Large intestine (tissue), 3 donors: ENCODE measurements at regions not wholly inside any gene's neighbourhood (a gene's known extent, or its start where the extent isn't known, plus 50 kb on each side); places are given as distances from the start of the nearest gene placed in this dataset.

Experiments
- DNase-seq, 2 donors: peaks; one replicate each; pipeline versions ENCODE4 v3.0.0 to v3.0.0-alpha.2; 2013
- H3K27ac ChIP-seq: one replicate; pipeline ENCODE4 v1.5.1; 2013; ENCODE audit warnings: low read length
- H3K27me3 ChIP-seq: 2 replicates; pipeline ENCODE4 v1.6.1; 2013; ENCODE audit warnings: low read length; ENCODE audit not compliant: control insufficient read depth, insufficient read depth
- H3K36me3 ChIP-seq: 2 replicates; pipeline ENCODE4 v1.6.1; 2013; ENCODE audit warnings: low read length; ENCODE audit not compliant: control insufficient read depth, insufficient read depth
- H3K4me1 ChIP-seq: one replicate; pipeline ENCODE4 v1.6.1; 2013; ENCODE audit warnings: low read length; ENCODE audit not compliant: control insufficient read depth, insufficient read depth
- H3K4me3 ChIP-seq: one replicate; pipeline ENCODE4 v1.5.1; 2013; ENCODE audit warnings: low read length
- H3K9me3 ChIP-seq: one replicate; pipeline ENCODE4 v1.6.1; 2013; ENCODE audit warnings: mild to moderate bottlenecking, low read depth, low read length, moderate library complexity; ENCODE audit not compliant: control insufficient read depth
- WGBS: methylation state at CpG from one replicate; pipeline ENCODE4 v1.1.5; 2013; ENCODE audit warnings: low lambda C conversion rate; ENCODE audit not compliant: insufficient coverage; 5-methylcytosine and 5-hydroxymethylcytosine counted together

- Histone ChIP-seq H3K4me1 (no peaks in the 10 kb centered on the region), H3K27me3 (no peaks in the 10 kb centered on the region), H3K27ac (no peak overlapping the region), H3K4me3 (no peak overlapping the region), H3K9me3 (peaks cover 5% of the 10 kb centered on the region), H3K36me3 (no peaks in the 10 kb centered on the region)
- no peak for DNase-seq
- 100% methylated on average over 1 of the region's 1 CpG for WGBS
Measured at GRCh38 chr12:47328831-47329545, 249.2 kb upstream of the AMIGO2 start.

GRCh38 chr12:47326190-47326589 lies 246.4 kb upstream of the AMIGO2 start:
- Histone ChIP-seq H3K9me3 (no peaks in the 10 kb centered on the region), H3K4me1 (no peaks in the 10 kb centered on the region), H3K27me3 (no peaks in the 10 kb centered on the region), H3K4me3 (no peak overlapping the region), H3K36me3 (no peaks in the 10 kb centered on the region), H3K27ac (no peak overlapping the region)
- WGBS, result no CpG with 5 or more reads among the region's 5 CpGs
- DNase-seq, result no peak

GRCh38 chr12:47323802-47324201 lies 244.0 kb upstream of the AMIGO2 start:
- Histone ChIP-seq H3K4me3 (no peak overlapping the region), H3K36me3 (no peaks in the 10 kb centered on the region), H3K27ac (no peak overlapping the region), H3K9me3 (no peaks in the 10 kb centered on the region), H3K4me1 (no peaks in the 10 kb centered on the region), H3K27me3 (no peaks in the 10 kb centered on the region)
- 90% methylated on average over 1 of the region's 2 CpGs for WGBS
- DNase-seq, result no peak

- Histone ChIP-seq H3K27me3 (no peaks in the 10 kb centered on the region), H3K27ac (no peak overlapping the region), H3K9me3 (no peaks in the 10 kb centered on the region), H3K4me1 (no peaks in the 10 kb centered on the region), H3K36me3 (no peaks in the 10 kb centered on the region), H3K4me3 (no peak overlapping the region)
- no CpG with 5 or more reads among the region's 2 CpGs for WGBS
- DNase-seq, result no peak
Measured at GRCh38 chr12:47321436-47321835, 241.7 kb upstream of the AMIGO2 start.

GRCh38 chr12:47319746-47320145 lies 240.0 kb upstream of the AMIGO2 start:
- WGBS, result 100% methylated on average over 1 of the region's 1 CpG
- Histone ChIP-seq H3K27me3 (no peaks in the 10 kb centered on the region), H3K4me1 (no peaks in the 10 kb centered on the region), H3K9me3 (no peaks in the 10 kb centered on the region), H3K36me3 (no peaks in the 10 kb centered on the region), H3K4me3 (no peak overlapping the region), H3K27ac (no peak overlapping the region)
- DNase-seq, result no peak

GRCh38 chr12:47318963-47319362 lies 239.2 kb upstream of the AMIGO2 start:
- H3K27me3 ChIP-seq, result no peaks in the 10 kb centered on the region
- no peaks in the 10 kb centered on the region for H3K4me1 ChIP-seq
- H3K9me3 ChIP-seq, result no peaks in the 10 kb centered on the region
- DNase-seq, result no peak
- H3K4me3 ChIP-seq, result no peak overlapping the region
- no peaks in the 10 kb centered on the region for H3K36me3 ChIP-seq
- H3K27ac ChIP-seq, result no peak overlapping the region
- no CpG with 5 or more reads among the region's 4 CpGs for WGBS

GRCh38 chr12:47317175-47317915 lies 237.6 kb upstream of the AMIGO2 start:
- H3K4me3 ChIP-seq, result no peak overlapping the region

GRCh38 chr12:47316609-47317049 lies 236.9 kb upstream of the AMIGO2 start:
- Histone ChIP-seq H3K27me3 (no peaks in the 10 kb centered on the region), H3K4me1 (peaks cover 11% of the 10 kb centered on the region), H3K36me3 (no peaks in the 10 kb centered on the region), H3K9me3 (no peaks in the 10 kb centered on the region), H3K27ac (no peak overlapping the region), H3K4me3 (no peak overlapping the region)
- WGBS, result no CpG with 5 or more reads among the region's 2 CpGs
- DNase-seq, result no peak

More at GRCh38 chr12:47317175-47317915, 237.6 kb upstream of the AMIGO2 start:
- Histone ChIP-seq H3K9me3 (no peaks in the 10 kb centered on the region), H3K4me1 (peaks cover 10% of the 10 kb centered on the region), H3K27ac (no peak overlapping the region), H3K36me3 (no peaks in the 10 kb centered on the region), H3K27me3 (no peaks in the 10 kb centered on the region)
- WGBS, result no CpG with 5 or more reads among the region's 11 CpGs
- no peak for DNase-seq

GRCh38 chr12:47314996-47315395 lies 235.2 kb upstream of the AMIGO2 start:
- no peak overlapping the region for H3K4me3 ChIP-seq
- H3K4me1 ChIP-seq, result peaks cover 16% of the 10 kb centered on the region
- H3K9me3 ChIP-seq, result no peaks in the 10 kb centered on the region
- no CpG with 5 or more reads among the region's 1 CpG for WGBS
- DNase-seq, result no peak
- H3K27ac ChIP-seq, result no peak overlapping the region
- H3K36me3 ChIP-seq, result no peaks in the 10 kb centered on the region
- H3K27me3 ChIP-seq, result no peaks in the 10 kb centered on the region

- peak; percentile 52 to 83 for DNase-seq
- no peak overlapping the region for H3K4me3 ChIP-seq
- H3K27ac ChIP-seq, result peak overlapping the region; percentile 37
- H3K27me3 ChIP-seq, result no peaks in the 10 kb centered on the region
- WGBS, result no CpG with 5 or more reads among the region's 3 CpGs
- no peaks in the 10 kb centered on the region for H3K9me3 ChIP-seq
- H3K36me3 ChIP-seq, result no peaks in the 10 kb centered on the region
- H3K4me1 ChIP-seq, result peaks cover 16% of the 10 kb centered on the region
Measured at GRCh38 chr12:47312808-47313426, 233.2 kb upstream of the AMIGO2 start.
